ENCODE measurements at regions not wholly inside any gene's neighbourhood (a gene's known extent, or its start where the extent isn't known, plus 50 kb on each side); places are given as distances from the start of the nearest gene placed in this dataset.

DNA sequence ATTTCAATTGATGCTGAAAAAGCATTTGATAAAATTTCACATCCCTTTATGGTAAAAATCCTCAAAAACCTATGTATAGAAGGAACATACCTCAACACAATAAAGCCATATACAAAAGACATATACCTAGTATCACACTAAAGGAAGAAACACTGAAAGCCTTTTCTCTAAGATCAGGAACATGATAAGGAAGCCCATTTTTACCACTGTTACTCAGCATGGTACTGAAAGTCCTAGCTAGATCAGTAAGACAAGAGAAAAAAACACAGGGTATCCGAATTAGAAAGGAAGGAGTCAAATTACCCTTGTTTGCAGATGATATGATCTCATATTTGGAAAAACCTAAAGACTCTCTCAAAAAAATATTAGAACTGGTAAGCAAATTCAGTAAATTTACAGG lies 350.2 kb upstream of the PDE4D start:
- DNase-seq = no peak

DNA sequence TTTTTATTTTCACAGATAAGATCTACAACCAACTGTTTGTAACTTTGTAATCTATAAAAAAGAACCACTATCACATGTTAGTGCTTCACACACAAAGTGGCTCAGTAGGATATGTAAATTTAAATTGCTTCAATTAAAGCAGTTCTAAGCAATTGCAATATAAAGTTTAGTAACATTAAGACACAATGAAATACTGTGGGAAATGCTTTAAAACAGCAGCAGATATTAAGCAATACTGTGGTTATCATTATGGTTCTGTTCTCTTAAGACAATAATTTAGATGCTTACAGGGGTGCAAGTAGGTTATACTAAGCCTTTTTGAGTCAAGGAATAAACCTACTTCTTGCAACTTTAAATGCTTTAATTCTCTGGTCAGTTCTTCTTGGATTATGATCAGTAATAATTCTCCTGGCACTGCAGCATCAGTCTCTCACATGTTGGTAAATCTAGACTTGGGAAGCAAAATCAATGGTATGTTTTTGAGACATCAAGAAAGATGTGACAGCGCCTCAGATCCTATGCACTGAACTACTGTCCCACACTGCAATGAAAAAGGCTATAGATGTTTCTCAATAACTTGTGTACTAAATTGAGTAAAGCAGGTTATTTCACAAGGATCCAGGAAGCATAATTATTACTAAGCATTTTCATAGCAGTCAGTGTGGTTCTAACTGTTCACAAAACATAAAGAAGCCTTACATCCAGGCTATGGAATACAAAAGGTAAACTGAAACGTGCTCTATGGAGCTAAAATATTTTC lies 338.7 kb upstream of the PDE4D start:
- DNase-seq = no peak

DNA sequence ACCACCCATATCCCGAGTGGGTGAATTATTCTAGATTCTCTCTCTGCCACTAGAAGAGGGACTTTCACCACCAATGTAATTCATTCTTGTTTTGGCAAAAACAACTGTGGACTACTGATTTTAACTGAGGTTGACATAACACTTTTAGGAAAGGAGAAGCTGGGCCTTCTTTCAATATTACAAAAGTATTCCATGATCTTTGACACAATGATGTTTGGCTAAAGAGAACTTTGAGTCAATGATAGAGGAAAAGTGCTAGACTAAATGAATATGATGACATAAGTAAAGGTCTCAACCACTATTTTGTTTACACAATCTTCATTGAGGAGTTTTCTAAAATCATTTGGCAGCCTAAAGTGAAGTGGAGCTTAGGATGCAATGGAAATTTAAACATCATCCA lies 336.9 kb upstream of the PDE4D start:
- DNase-seq = no peak

DNA sequence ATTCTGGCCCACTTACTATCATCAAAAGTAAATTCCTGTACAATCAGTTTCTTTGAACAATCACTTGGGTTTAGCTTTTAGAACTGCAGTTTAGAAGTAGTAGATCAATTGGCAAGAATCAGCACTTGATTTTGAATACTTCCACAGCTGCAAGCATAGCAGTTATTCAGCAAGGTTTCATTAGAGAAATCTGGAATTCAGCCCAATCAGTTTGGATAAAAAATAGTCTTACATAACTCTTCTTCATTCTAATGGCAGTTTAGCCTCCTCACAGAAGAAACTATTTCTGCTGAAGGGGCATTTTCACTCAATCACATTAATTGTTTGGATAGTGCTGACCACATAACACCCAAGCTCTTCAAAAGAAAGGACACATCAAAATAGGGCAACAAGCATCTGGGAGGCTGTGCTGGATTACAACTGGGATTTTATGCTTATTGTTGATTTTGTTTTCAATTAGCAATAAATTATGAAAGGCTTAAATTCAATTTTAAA lies 336.2 kb upstream of the PDE4D start:
- DNase-seq = no peak

DNA sequence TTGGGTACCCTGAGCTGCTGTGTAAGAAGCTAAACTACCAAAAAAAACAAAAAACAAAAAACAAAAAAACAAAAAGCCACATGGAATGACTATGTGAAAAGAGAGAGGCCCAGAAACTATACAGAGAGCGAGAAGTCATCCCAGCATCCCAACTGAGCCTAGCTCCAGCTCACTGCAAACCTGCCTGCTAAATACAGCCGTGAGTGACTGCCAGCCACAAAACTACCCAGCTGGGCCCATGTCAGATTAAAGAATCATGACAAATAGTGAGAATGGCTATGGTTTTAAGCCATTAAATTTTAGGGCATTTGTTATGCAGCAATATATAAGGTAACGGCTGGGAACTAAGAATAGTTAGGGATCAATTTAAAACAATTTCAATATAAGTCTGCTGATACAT lies 335.1 kb upstream of the PDE4D start:
- DNase-seq = no peak

DNA sequence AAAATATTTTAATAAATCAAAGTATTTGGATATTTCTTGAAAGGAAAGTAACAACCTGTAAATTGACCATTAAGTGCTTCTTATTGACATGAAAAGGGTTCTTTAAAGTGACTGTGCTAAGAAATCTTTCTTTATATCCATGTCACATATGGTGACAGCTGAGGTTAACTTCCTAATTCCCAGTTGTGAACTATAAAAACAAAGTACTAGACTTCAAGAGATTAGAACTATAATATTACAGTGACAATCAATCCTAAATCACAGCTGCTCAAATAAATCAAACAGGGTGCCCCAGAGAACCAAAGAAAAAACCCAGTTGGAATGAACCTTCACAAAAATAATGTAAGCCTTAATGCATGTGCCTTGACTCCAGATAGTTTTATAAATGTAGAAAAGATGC lies 332.6 kb upstream of the PDE4D start:
- DNase-seq = no peak

DNA sequence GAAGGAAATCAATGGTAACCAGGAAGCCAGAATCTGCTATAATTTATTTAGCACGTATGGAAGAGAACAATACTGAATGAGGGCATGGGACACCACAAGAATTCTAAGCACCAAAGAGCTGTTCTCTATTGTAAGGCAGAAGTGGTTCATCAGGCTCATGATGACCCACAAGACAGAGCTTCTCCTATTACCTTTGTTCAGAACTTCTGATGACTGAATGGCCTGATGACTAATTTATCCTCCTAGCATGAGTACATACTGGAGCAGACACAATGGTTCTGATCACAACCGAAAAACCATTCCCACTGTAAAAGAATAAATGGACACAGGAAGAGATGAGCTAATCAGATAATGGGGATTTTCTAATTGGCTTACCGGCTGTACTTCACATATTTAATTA lies 329.8 kb upstream of the PDE4D start:
- no peak for DNase-seq

DNA sequence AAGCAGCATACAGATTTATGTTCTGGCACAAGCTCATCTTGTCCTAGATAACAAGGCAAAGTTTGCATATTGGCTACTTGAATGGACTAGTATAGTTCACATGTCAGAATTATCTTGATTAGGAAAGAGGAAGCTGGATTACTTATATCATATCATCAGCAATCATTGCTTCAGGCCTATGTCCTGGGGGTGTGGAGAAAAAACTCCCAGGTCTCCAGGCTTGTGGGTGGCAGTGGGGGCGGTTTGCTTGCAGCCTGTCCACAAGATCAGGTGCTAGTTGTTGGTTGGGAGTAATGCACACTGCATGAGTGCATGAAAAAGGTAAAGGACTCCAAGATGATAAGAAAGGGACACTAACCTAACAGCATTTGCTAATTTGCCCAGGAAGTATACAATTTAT lies 326.4 kb upstream of the PDE4D start:
- no peak for DNase-seq

DNA sequence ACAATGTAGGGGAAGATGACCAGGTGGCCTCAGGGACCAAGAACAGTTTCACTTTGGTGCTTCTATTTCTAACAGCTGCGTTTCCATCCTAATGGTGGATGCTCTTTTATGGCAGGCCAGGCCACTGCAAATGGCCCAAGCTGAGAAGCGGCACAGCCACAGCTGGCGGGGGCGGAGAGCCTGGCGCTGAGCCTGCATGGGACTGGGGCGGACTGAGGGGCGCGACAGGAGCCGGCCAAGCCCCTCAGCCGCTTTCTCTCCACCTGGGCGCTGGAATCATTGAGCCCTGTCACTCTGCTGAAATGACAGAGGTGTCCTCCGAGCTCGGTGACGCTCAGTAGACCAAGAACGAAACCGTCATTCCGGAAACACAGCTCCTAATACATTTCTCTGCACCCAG lies 317.3 kb upstream of the PDE4D start:
- no peak for DNase-seq

DNA sequence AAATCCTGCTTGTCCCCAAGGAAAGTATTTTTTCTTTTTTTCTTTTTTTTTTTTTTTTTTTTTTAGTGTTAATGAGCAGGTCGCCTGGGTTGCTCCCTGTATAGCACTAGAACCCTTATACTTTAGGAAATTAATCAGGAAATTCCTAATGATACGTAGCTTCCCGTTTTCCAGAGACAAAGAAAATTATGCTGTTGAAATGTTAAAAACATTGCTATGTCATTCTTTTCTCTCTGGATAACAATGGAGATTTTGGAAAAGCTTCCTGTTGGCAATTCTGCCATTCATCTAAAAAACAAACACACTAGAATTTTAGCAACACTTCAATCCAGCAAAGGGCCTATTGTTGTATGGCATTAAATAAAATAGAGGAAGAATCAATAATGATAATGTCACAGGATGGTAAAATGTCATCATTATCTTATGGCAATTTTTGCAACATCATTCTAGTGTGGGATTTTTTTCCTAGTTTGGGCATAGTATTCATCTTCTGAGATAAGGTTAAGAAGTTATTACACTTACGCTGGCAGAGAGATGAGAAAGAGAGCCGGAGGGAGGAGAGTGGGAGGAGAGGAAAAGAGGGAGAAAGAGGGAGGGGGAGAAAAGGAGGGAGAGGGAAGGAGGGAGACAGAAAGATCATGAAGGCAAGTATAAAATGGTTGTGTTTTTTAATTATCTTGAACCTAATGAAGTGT lies 315.8 kb upstream of the PDE4D start:
- DNase-seq = no peak

DNA sequence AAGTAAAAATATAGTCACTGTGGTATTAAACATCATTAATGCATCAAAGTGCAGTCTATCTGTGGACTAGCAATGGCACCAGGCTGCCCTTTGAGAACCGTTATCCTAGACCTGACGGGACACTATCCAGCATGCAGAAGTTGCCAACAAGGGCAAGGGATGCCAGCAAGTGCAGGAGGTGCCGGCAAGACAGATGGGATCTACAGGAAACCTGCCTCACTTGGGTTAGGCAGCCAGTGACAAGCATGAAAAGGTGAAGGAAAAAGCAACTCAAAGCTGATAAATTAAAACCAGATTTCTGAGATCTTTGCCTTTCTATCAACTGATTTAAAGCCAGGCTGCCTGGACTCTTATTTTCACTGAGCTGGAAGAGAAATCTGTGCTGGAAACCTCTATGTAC lies 315.2 kb upstream of the PDE4D start:
- no peak for DNase-seq

DNA sequence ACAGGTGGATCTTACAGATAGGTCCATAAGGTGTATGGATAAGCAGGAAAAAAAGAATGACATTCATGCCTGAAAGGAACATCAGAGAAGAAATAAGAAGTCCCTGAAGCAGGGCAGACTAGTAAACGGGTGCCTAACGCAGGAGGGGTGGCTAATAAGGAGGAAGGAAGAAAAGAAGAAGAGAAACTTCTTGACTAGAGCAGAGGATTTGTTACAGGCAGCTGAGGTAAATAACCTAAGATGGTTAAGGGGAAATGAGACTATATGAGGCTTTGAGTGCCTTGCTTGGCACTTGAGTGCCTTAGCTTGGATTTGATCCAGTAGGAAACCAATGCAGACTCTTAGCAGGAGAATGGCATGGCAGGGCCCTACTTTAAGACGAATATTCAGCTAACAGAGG lies 313.5 kb upstream of the PDE4D start:
- DNase-seq = peak; percentile 20

DNA sequence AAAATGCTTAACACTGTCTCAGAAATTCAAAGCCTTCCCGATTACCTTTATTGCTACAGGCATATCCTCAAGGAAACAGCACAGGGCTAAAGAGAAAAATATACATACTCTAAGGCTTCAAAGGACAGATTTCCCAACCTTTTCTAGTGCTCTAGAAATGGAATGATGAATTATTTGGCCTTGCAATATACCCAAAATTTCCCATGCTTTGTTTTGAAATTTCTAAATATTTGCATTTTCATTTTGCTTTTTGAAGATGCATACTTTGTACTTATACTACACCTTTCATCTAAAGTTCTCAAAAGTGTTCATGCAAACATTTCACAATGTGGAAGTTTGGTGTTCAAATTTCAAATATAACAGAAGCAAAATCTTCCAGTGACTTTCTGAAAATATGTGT lies 312.7 kb upstream of the PDE4D start:
- DNase-seq = no peak

DNA sequence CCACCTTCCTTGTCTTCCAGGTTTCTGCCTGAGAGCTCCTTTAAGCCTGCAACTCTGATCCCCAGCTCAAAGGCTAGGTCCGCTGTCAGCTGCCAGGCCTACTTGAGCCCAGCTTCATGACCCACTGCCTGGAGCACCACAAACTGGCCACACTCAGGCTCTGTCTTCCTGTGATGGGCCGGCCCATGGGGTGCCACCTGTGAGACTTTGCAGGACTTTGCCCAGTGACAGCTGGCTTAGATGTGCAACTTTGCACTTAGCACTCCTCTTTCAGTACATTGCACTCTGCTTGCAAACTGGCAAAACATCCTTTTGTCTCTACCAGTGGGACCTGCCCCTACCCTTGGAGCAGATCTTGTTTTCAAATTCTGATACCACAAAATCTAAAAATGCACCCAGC lies 311.5 kb upstream of the PDE4D start:
- DNase-seq = no peak

DNA sequence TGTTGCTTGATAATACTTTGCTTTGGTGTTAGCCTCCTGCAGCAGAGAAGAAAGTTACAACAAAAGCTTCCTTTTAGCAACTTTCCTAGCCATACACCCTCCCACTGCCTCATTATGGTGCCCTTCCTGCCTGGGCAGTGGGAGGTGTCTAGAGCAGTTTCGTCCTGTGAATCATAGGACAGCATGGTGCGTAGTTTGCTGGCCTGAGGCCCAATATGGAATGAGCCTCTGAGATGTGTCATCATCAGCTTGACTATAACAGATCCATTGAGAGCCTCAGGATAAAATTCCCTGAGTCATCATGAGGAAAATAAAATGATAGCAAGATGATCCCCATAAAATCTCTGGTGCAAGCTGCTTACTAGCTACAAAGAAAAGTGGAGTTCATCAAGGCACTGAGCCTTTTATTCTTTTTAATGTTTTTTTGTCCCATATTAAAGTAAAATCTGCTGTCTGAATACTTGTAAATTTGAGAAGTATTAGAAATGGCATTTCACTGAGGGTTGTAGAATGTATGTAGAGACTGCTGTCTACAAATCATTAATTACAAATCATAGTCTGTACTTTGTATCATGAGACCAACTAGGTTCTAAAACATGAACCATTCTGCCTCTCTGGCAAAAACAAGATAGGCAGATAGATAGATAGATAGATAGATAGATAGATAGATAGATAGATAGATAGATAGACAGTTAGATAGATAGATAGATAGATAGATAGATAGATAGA lies 303.0 kb upstream of the PDE4D start:
- peak; percentile 42 for DNase-seq

DNA sequence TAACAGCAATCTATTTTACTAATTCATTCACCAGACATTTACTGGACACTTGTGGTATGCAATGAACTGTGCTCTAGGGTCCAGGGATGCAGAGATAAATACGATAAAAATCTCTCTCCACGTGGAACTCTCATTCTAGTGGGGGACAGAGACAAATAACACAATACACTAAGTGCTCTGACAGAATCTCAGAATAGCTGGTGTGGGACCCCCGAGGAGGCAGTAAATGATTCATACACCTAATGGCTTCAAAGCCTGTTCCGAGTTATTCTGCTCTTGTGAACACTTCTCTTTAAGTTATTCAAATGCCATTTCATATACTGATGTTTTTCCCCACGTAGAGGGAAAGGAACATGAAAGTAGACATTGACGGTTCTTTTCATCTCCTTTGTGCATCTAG lies 302.0 kb upstream of the PDE4D start:
- DNase-seq = no peak

DNA sequence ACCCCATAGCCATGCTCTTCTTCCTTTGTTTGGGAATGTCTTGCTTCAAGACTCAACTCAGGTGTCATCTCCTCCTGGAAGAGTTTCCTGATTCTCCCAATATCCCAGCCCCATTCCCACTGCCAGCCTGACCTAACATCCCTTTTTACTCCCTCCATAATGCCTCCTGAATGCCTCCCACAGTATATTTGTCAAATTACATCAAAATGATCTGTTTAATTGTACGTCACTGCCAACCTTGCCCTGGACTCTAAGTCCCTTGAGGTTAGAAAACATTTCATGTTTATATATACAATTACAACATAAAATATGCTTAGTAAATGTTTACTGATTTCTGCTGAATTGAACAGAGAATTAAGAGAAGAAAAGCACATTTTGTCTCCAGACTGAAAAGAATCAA lies 301.6 kb upstream of the PDE4D start:
- DNase-seq = no peak

DNA sequence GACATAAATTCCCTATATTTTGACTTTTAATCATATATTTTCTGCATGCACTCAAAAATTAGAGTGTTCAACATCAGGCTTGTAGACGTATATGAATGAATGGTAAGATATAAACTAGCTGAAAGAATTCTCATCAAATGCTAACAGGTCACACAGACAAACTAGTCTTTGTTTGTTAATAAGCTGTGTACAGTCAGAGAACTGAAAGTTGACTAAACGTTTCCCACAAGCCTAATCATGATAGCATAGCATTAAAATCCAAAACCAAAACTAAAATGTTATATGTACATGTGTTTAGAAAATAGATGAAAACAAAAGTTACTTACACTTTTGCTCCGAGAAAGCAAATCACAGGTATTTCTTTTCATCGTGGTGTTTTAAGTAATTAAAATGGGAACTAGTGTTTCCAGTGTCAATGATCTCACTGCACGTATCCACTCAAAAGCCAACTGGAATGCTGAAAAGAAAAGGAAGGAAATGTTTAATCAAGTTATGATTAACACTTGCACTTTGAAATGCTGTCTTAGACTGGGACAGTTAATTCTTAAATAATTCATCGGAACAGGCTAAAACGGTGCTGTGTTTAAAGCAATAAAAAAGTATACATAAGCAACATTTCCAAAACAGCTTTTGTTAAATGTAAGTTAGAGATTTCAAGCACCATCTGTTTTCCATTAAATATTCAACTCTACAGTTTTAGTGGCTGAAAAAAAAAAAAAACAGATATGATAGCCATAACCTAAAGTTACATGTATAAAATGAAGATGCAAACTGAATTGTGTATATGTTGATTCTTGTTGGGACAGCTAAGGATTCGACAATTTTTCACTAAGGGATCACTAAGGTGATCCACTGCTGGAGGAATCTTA lies 291.9 kb upstream of the PDE4D start:
- no peak for DNase-seq

DNA sequence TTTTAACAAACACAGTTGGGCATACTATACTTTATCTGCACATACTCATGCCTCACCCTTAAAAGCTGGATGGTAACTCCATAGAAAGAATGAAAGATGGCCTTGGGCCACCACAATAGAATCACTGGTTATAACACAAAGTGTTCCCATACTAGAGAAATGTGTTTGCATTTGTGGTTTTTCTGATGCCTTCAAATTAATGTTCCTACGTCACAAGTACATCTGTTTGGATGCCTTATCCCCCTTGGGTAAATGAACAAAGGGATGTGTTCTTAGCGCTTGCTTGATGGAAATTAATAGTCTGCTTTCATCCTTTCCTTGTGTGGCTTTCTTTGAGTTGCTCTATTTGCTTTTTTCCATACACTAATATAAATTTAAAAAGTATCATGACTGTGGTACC lies 291.1 kb upstream of the PDE4D start:
- DNase-seq = no peak

DNA sequence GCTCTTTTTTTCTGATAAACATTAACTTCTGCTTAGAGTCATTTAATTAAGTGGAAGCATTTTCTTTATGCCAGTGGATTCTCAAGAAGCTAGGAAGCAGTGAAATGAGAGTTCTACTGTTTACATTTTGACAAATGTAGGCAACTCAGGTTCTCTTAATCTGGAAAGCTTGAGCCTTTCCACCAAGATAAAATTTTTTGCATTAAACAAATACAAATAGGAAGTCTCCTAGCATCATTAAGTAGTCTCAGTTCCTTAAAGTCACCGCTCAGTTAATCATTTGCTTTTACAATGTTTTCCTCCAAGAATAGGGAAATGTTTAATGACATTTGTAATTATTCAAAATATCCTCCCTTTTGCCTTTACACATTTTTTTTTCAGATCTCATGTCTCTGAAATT lies 290.4 kb upstream of the PDE4D start:
- no peak for DNase-seq

DNA sequence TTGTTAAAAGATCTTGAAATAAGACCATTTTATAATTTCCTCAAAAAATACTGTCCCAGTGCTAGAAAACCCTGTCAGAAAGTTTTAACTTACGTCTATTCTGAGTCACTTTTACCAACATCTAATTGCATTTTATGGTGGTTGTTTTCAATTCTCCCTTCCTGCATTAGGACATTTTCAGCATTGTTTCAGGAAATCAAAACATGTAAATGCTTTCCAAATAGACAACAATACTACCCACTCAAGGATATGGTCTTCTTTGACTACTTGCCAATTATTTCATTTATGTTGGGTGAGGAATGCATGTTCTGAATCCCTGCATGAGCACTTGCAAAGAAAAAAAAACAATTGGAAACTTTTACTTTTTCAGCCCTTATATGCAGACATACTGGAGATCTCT lies 284.6 kb upstream of the PDE4D start:
- DNase-seq = no peak

DNA sequence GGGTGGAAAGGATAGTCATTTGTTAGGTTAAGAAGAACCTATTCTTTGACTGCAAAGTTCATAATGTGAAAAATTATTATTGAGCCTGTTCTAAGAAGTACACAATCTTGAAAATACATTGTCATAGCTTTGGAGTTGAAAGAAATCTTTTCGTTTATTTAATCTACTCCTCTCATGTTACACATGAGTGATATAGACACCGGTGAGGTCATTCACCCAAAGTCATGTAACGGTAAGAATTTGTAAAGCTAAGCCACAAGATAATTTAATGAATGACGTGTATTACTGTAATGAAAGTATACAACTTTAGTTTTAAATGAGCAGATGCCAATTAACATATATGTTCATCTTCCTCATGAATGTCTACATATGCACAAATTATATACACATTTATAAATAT lies 284.1 kb upstream of the PDE4D start:
- DNase-seq = no peak

DNA sequence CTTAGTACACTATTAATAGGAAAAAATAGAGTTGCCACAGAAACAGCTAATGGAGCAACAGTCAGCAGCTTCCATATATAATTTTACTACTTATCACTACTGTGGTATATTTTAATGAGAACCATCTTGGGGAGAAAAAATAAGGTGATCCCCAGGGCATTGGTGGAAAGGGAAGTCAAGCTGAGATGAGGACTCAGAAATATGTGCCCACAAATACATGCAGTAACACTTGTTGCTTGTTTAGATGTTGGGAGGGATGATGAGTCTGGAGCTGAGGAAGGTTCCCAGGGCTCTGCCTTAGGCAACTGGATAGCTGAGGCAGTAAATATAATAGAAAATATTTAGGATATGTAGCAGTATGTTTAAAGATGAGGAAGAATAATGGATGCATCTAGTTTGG lies 280.1 kb upstream of the PDE4D start:
- DNase-seq = no peak
